ENCODE measurements at regions not wholly inside any gene's neighbourhood (a gene's known extent, or its start where the extent isn't known, plus 50 kb on each side); places are given as distances from the start of the nearest gene placed in this dataset.

DNA sequence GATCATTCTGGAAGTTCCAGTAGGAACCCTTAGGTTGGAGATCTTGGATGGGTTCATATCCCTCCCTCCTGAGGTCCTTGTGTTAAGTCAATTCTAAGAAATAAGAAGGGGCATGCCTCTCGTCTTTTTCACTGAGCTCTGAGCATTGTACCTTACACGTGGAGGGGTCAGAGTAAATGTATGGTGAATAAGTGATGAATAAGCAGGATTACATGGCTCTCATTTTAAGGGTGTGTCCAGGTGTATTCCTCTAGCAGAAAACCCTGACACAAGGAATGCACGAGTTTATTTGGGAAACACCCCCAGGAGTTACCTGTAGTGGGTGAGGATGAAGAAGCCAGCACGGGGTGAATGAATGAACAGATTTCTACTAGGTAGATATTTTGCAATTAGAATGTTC is 400.2 kb downstream of the KIF16B start:
- TF ChIP-seq, protein P1, sequence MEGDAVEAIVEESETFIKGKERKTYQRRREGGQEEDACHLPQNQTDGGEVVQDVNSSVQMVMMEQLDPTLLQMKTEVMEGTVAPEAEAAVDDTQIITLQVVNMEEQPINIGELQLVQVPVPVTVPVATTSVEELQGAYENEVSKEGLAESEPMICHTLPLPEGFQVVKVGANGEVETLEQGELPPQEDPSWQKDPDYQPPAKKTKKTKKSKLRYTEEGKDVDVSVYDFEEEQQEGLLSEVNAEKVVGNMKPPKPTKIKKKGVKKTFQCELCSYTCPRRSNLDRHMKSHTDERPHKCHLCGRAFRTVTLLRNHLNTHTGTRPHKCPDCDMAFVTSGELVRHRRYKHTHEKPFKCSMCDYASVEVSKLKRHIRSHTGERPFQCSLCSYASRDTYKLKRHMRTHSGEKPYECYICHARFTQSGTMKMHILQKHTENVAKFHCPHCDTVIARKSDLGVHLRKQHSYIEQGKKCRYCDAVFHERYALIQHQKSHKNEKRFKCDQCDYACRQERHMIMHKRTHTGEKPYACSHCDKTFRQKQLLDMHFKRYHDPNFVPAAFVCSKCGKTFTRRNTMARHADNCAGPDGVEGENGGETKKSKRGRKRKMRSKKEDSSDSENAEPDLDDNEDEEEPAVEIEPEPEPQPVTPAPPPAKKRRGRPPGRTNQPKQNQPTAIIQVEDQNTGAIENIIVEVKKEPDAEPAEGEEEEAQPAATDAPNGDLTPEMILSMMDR (IDR thresholded peaks at IDR 0.05) = no peak
- TF ChIP-seq POLR2AphosphoS5 (IDR thresholded peaks at IDR 0.05) (no peak), POLR2A (IDR thresholded peaks at IDR 0.05; ENCODE audit: low read depth) (no peak), EP300 (IDR thresholded peaks at IDR 0.05) (no peak)

Data from esophagus muscularis mucosa (tissue), 4 donors.